Activated T-helper 17 cell treated with anti-CD3 and anti-CD28 coated beads, Interleukin-2, amount 50 U/mL, for 72 hours (primary cell): ENCODE measurements at regions not wholly inside any gene's neighbourhood (a gene's known extent, or its start where the extent isn't known, plus 50 kb on each side); places are given as distances from the start of the nearest gene placed in this dataset.

ENCODE experiments used
- ATAC-seq: fragments of 150-1000 bp; cut with Tn5 transposase; replicated peaks from 2 replicates; pipeline ENCODE4 v1.10.0; 2021; ENCODE audit warnings: mild to moderate bottlenecking, moderate library complexity
- H3K27ac Mint-ChIP-seq: one replicate; pipeline ENCODE4 v1.8.0; 2022; ENCODE audit warnings: mixed read lengths
- H3K27me3 Mint-ChIP-seq: one replicate; pipeline ENCODE4 v1.8.0; 2022; ENCODE audit warnings: mixed read lengths
- H3K36me3 Mint-ChIP-seq: one replicate; pipeline ENCODE4 v1.8.0; 2022; ENCODE audit warnings: low read depth, mild to moderate bottlenecking, mixed read lengths
- H3K4me1 Mint-ChIP-seq: one replicate; pipeline ENCODE4 v1.8.0; 2022; ENCODE audit warnings: mixed read lengths
- H3K4me3 Mint-ChIP-seq: one replicate; pipeline ENCODE4 v1.8.0; 2022; ENCODE audit warnings: mild to moderate bottlenecking, mixed read lengths
- H3K9me3 Mint-ChIP-seq: one replicate; pipeline ENCODE4 v1.8.0; 2022; ENCODE audit warnings: mixed read lengths

- H3K4me1 Mint-ChIP-seq = peaks cover 5% of the 10 kb centered on the region
- H3K9me3 Mint-ChIP-seq = peaks cover 4% of the 10 kb centered on the region
- H3K4me3 Mint-ChIP-seq = no peak overlapping the region
- ATAC-seq = no peak
- no peaks in the 10 kb centered on the region for H3K36me3 Mint-ChIP-seq
- no peak overlapping the region for H3K27ac Mint-ChIP-seq
- H3K27me3 Mint-ChIP-seq = peaks cover 12% of the 10 kb centered on the region
Observed at GRCh38 chr2:104430359-104430740, 423.6 kb upstream of the POU3F3 start.

GRCh38 chr2:104430852-104431251, 423.1 kb upstream of the POU3F3 start:
- ATAC-seq = no peak
- H3K4me3 Mint-ChIP-seq = no peak overlapping the region
- H3K9me3 Mint-ChIP-seq = peaks cover 4% of the 10 kb centered on the region
- no peak overlapping the region for H3K27ac Mint-ChIP-seq
- H3K27me3 Mint-ChIP-seq = peaks cover 12% of the 10 kb centered on the region
- H3K4me1 Mint-ChIP-seq = peaks cover 5% of the 10 kb centered on the region
- H3K36me3 Mint-ChIP-seq = no peaks in the 10 kb centered on the region

GRCh38 chr2:104431701-104432121, 422.2 kb upstream of the POU3F3 start:
- no peak for ATAC-seq
- Mint-ChIP-seq H3K27me3 (peaks cover 12% of the 10 kb centered on the region), H3K4me3 (no peak overlapping the region), H3K4me1 (peaks cover 5% of the 10 kb centered on the region), H3K9me3 (peaks cover 4% of the 10 kb centered on the region), H3K36me3 (no peaks in the 10 kb centered on the region), H3K27ac (no peak overlapping the region)

DNA sequence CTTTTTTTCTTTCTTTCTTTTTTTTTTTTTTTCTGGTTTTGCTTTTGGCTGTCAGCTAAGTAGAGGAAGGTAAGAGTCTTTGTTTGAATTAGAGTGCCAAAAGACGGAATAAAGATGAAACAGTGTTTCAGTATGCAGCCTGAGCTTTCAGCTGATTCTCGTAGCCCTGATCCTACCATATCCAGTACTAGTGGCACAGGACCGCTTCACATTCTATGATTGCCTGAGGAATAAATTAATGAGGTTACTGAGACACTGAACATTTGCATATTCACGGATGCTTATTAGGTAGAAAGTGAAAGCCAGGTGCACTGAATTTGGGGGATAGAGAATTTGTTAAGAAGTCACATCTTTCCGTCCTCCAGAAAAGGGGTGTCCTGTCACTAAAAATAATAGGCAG, 421.5 kb upstream of the POU3F3 start:
- Mint-ChIP-seq H3K27me3 (peaks cover 12% of the 10 kb centered on the region), H3K27ac (no peak overlapping the region), H3K36me3 (no peaks in the 10 kb centered on the region), H3K9me3 (peaks cover 4% of the 10 kb centered on the region), H3K4me1 (peaks cover 5% of the 10 kb centered on the region), H3K4me3 (no peak overlapping the region)
- no peak for ATAC-seq

GRCh38 chr2:104432991-104433390, 420.9 kb upstream of the POU3F3 start:
- no peak overlapping the region for H3K27ac Mint-ChIP-seq
- peaks cover 5% of the 10 kb centered on the region for H3K4me1 Mint-ChIP-seq
- no peak overlapping the region for H3K4me3 Mint-ChIP-seq
- H3K27me3 Mint-ChIP-seq = peaks cover 12% of the 10 kb centered on the region
- ATAC-seq = no peak
- peaks cover 4% of the 10 kb centered on the region for H3K9me3 Mint-ChIP-seq
- H3K36me3 Mint-ChIP-seq = no peaks in the 10 kb centered on the region

DNA sequence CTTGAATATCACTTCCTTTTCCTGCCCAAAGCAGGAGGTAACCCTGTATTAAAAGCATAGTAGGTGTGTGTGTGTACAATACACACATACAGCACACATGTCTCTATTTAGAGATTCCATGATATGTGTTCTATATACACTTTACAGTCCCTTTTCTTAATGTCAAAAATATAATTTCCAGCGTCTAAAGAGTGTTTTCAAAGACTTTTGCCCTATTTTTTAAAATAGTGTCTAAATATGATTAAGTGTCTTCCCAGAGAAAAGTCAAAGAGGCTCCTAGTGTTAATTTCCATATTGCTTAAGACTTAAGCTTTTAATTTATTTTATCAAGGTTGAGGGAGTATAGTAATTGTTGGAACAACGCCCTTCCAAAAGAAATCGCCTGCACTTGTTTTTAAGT, 420.3 kb upstream of the POU3F3 start:
- Mint-ChIP-seq H3K27ac (no peak overlapping the region), H3K4me1 (peaks cover 5% of the 10 kb centered on the region), H3K4me3 (no peak overlapping the region), H3K36me3 (no peaks in the 10 kb centered on the region), H3K9me3 (peaks cover 4% of the 10 kb centered on the region), H3K27me3 (peaks cover 12% of the 10 kb centered on the region)
- no peak for ATAC-seq

- Mint-ChIP-seq H3K36me3 (no peaks in the 10 kb centered on the region), H3K4me3 (peak overlapping the region; percentile 45), H3K9me3 (peaks cover 4% of the 10 kb centered on the region), H3K27me3 (peaks cover 12% of the 10 kb centered on the region), H3K4me1 (peaks cover 5% of the 10 kb centered on the region), H3K27ac (no peak overlapping the region)
- ATAC-seq = peak; percentile 76
Observed at GRCh38 chr2:104434318-104434792, 419.6 kb upstream of the POU3F3 start.

DNA sequence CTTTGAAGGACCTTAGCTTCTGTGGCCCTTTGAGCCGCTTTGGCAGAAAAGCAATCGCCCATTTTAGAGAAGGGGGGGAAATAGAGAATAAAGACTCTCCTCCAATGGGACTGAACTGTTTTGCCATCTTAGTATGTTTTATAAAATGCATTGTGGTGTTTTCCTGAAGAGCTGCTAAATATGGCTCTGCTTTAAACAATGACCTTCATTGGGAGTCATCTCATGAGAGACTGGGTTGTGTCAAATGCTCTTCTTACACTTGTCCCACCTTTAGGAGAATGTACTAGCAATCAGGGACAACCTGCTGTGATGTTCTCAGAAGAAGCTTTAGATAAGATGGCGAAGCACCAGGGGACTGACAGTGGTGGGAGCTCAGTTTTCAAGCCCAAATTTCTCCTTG, 418.9 kb upstream of the POU3F3 start:
- Mint-ChIP-seq H3K9me3 (peaks cover 4% of the 10 kb centered on the region), H3K27me3 (peaks cover 12% of the 10 kb centered on the region), H3K27ac (no peak overlapping the region), H3K4me3 (peak overlapping the region; percentile 45), H3K36me3 (no peaks in the 10 kb centered on the region), H3K4me1 (peaks cover 5% of the 10 kb centered on the region)
- no peak for ATAC-seq

GRCh38 chr2:104438481-104438880, 415.4 kb upstream of the POU3F3 start:
- Mint-ChIP-seq H3K9me3 (peaks cover 4% of the 10 kb centered on the region), H3K27me3 (peaks cover 5% of the 10 kb centered on the region), H3K4me3 (no peak overlapping the region), H3K4me1 (peaks cover 5% of the 10 kb centered on the region), H3K27ac (no peak overlapping the region), H3K36me3 (no peaks in the 10 kb centered on the region)
- no peak for ATAC-seq

DNA sequence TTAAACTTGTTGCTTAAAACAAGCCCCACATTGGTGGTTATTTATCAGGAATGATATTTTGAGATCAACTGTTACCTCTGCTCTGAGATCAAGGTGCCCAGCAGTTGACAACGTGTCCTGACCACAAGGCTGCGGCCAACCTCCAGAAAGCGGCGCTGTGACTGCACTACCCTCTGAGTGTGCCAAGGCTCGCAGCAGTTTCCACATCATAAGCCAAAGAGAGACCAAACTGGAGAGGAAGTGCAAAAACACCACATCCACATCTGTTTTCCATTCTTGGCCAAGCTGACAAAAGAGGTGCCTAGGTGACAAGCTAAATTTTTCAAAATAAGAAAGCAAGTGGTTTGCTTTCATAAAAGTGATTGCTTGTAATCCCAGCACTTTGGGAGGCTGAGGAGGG, 410.8 kb upstream of the POU3F3 start:
- Mint-ChIP-seq H3K4me1 (no peaks in the 10 kb centered on the region), H3K9me3 (peaks cover 4% of the 10 kb centered on the region), H3K4me3 (no peak overlapping the region), H3K36me3 (no peaks in the 10 kb centered on the region), H3K27me3 (no peaks in the 10 kb centered on the region), H3K27ac (no peak overlapping the region)
- no peak for ATAC-seq

GRCh38 chr2:104444392-104444791, 409.5 kb upstream of the POU3F3 start:
- no peak for ATAC-seq
- no peaks in the 10 kb centered on the region for H3K4me1 Mint-ChIP-seq
- no peaks in the 10 kb centered on the region for H3K36me3 Mint-ChIP-seq
- peaks cover 4% of the 10 kb centered on the region for H3K9me3 Mint-ChIP-seq
- H3K27me3 Mint-ChIP-seq = no peaks in the 10 kb centered on the region
- H3K27ac Mint-ChIP-seq = no peak overlapping the region
- no peak overlapping the region for H3K4me3 Mint-ChIP-seq

DNA sequence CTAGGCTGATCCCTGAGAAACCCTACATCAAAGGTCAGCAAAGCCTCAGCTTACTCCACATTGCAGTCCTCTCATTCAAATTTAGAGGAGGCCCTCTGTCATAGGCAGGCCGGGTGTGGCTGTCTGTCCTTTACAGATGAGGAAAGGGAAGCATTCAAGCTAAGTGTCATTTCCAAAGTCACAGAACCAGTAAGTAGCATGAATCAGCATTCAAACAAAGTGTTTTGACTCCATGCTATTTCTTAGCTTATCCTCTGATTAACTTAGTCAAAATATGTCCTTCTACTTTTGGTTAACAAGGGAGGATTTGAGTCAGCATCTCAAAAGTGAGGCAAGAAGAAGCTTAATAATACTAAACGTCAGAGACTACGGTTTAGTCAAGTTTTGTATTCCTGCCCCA, 409.0 kb upstream of the POU3F3 start:
- Mint-ChIP-seq H3K27ac (no peak overlapping the region), H3K36me3 (no peaks in the 10 kb centered on the region), H3K4me1 (no peaks in the 10 kb centered on the region), H3K9me3 (peaks cover 4% of the 10 kb centered on the region), H3K4me3 (no peak overlapping the region), H3K27me3 (no peaks in the 10 kb centered on the region)
- ATAC-seq = peak; percentile 51

GRCh38 chr2:104447831-104448434, 406.0 kb upstream of the POU3F3 start:
- no peaks in the 10 kb centered on the region for H3K27me3 Mint-ChIP-seq
- H3K27ac Mint-ChIP-seq = no peak overlapping the region
- H3K4me1 Mint-ChIP-seq = no peaks in the 10 kb centered on the region
- H3K36me3 Mint-ChIP-seq = no peaks in the 10 kb centered on the region
- ATAC-seq = no peak
- H3K4me3 Mint-ChIP-seq = no peak overlapping the region
- no peaks in the 10 kb centered on the region for H3K9me3 Mint-ChIP-seq

DNA sequence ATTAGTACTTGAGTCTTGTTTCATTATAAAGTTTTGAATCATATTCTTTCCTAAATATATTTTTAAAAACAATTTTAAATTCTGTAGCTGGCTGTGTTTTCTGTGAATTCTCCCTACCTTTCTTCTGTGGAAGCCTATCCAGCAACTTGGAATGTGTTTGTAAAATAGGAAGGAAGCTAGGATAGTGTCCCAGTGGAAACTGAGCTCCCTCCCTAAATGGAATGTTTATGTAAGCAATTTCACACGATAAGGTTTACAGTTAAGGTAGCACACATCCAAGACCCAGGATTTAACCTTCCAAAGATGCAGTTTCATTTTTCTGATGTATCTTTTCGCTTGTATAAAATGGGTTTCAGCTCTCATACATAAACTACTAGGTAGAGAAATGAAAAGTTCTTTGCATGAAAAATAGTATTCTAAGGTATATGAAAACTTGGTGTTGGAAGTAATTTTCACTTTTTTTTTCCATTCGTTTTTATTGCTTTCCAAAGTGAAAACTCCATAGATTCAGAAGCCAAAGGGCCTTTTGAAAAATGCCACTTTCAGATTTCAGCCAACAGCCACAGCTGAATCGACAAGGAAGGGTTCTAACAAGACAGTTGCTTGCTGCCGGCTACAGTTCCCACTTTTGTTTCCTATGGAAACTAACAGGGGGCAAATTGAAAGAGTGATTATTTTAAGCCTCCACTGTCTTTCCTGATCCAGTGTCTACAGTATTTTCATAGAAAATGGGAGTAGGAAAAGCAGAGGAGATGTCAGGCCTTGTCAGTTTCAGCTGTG, 405.1 kb upstream of the POU3F3 start:
- no peaks in the 10 kb centered on the region for H3K27me3 Mint-ChIP-seq
- H3K9me3 Mint-ChIP-seq = peaks cover 4% of the 10 kb centered on the region
- no peaks in the 10 kb centered on the region for H3K36me3 Mint-ChIP-seq
- no peaks in the 10 kb centered on the region for H3K4me1 Mint-ChIP-seq
- no peak for ATAC-seq
- no peak overlapping the region for H3K4me3 Mint-ChIP-seq
- H3K27ac Mint-ChIP-seq = no peak overlapping the region

- Mint-ChIP-seq H3K36me3 (no peaks in the 10 kb centered on the region), H3K4me3 (no peak overlapping the region), H3K4me1 (no peaks in the 10 kb centered on the region), H3K27me3 (no peaks in the 10 kb centered on the region), H3K9me3 (peaks cover 4% of the 10 kb centered on the region), H3K27ac (no peak overlapping the region)
- no peak for ATAC-seq
Observed at GRCh38 chr2:104452558-104452957, 401.4 kb upstream of the POU3F3 start.
